ENCODE measurements at regions not wholly inside any gene's neighbourhood (a gene's known extent, or its start where the extent isn't known, plus 50 kb on each side); places are given as distances from the start of the nearest gene placed in this dataset.

GRCh38 chr1:229819091-229819490 lies 193.0 kb downstream of the URB2 start:
- no peak for DNase-seq (ENCODE audit: low spot score)

GRCh38 chr1:229822026-229822425 lies 196.0 kb downstream of the URB2 start:
- no peak for DNase-seq (ENCODE audit: low spot score)

- no peak for DNase-seq (ENCODE audit: low spot score)
Measured at GRCh38 chr1:229825042-229825441, 199.0 kb downstream of the URB2 start.

GRCh38 chr1:229828461-229828860 lies 202.4 kb downstream of the URB2 start:
- no peak for DNase-seq (ENCODE audit: low spot score)

- no peak for DNase-seq (ENCODE audit: low spot score)
Measured at GRCh38 chr1:229832695-229833094, 206.6 kb downstream of the URB2 start.

GRCh38 chr1:229834230-229834629 lies 208.2 kb downstream of the URB2 start:
- no peak for DNase-seq (ENCODE audit: low spot score)

- DNase-seq (ENCODE audit: low spot score), result no peak
Measured at GRCh38 chr1:229835226-229835625, 209.2 kb downstream of the URB2 start.

- DNase-seq (ENCODE audit: low spot score), result no peak
Measured at GRCh38 chr1:229836324-229836723, 210.3 kb downstream of the URB2 start.

GRCh38 chr1:229838204-229838603 lies 212.2 kb downstream of the URB2 start:
- no peak for DNase-seq (ENCODE audit: low spot score)

- no peak for DNase-seq (ENCODE audit: low spot score)
Measured at GRCh38 chr1:229839800-229840199, 213.8 kb downstream of the URB2 start.

- no peak for DNase-seq (ENCODE audit: low spot score)
Measured at GRCh38 chr1:229841230-229841629, 215.2 kb downstream of the URB2 start.

GRCh38 chr1:229842302-229843255 lies 216.5 kb downstream of the URB2 start:
- no peak for DNase-seq (ENCODE audit: low spot score)

- DNase-seq (ENCODE audit: low spot score), result no peak
Measured at GRCh38 chr1:229843627-229844238, 217.7 kb downstream of the URB2 start.

- DNase-seq (ENCODE audit: low spot score), result no peak
Measured at GRCh38 chr1:229844675-229845074, 218.6 kb downstream of the URB2 start.

- DNase-seq (ENCODE audit: low spot score), result no peak
Measured at GRCh38 chr1:229845410-229846138, 219.5 kb downstream of the URB2 start.

GRCh38 chr1:229846351-229846750 lies 220.3 kb downstream of the URB2 start:
- DNase-seq (ENCODE audit: low spot score), result no peak

GRCh38 chr1:229848752-229849677 lies 218.0 kb upstream of the GALNT2 start:
- DNase-seq (ENCODE audit: low spot score), result no peak

- DNase-seq (ENCODE audit: low spot score), result no peak
Measured at GRCh38 chr1:229851511-229851910, 215.5 kb upstream of the GALNT2 start.

- DNase-seq (ENCODE audit: low spot score), result no peak
Measured at GRCh38 chr1:229853751-229854150, 213.3 kb upstream of the GALNT2 start.

GRCh38 chr1:229854620-229855019 lies 212.4 kb upstream of the GALNT2 start:
- DNase-seq (ENCODE audit: low spot score), result no peak

- DNase-seq (ENCODE audit: low spot score), result peak; percentile 75
Measured at GRCh38 chr1:229856009-229856650, 210.9 kb upstream of the GALNT2 start.

All from globus pallidus (tissue), 1 donor.